Heart left ventricle (tissue), 13 donors: ENCODE measurements at regions not wholly inside any gene's neighbourhood (a gene's known extent, or its start where the extent isn't known, plus 50 kb on each side); places are given as distances from the start of the nearest gene placed in this dataset.

Source experiments
- POLR2A ChIP-seq, 2 donors: fragments of 450-650 bp; IDR thresholded peaks; one replicate each; pipeline ENCODE4 v1.6.1; 2017; ENCODE audit warnings: antibody characterized with exemption in 2 of 2, mild to moderate bottlenecking in 2 of 2, moderate library complexity in 2 of 2
- TF ChIP-seq, protein P1 (sequence below), 12 donors: fragments of 200-600 bp; sonication (generic) in 4 of 12; IDR thresholded peaks; one replicate each; pipeline versions ENCODE4 v1.5.0 to v1.8.0; 2018 to 2022; ENCODE audit warnings: antibody characterized with exemption in 12 of 12, mild to moderate bottlenecking in 5 of 12
- donor health status: ischemic (EF 13 %, LVEDD 7.1; RV severe dilation, severe dysfunction).
- donor health status: DM: no; HTN: yes; CAD: no.
- donor health status: DM: no; HTN: no; CAD: no.
- donor health status: ischemic (EF 25% LVEDD 6.9; RV normal size, moderate dysfunction).
- donor health status: ischemic (EF 25% LVEDD 5.7; RV mildly dilated, moderate dysfunction).
- donor health status: ischemic (EF 35%, LVEDD 5.7; RV mildly dilated, moderate dysfunction).
- donor health status: nonischemic (EF 11% LVEDD 7.7; RV severe dilation, severe dysfunction).
- donor health status: DM: yes; HTN: yes; CAD: no.
- donor health status: PGD.
- donor health status: ischemic (EF 29% LVEDD 5.4; RV normal size, mild dysfunction).
- donor health status: nonischemic (EF 23%, LVEDD 6.1; RV moderate dilation, normal function).

DNA sequence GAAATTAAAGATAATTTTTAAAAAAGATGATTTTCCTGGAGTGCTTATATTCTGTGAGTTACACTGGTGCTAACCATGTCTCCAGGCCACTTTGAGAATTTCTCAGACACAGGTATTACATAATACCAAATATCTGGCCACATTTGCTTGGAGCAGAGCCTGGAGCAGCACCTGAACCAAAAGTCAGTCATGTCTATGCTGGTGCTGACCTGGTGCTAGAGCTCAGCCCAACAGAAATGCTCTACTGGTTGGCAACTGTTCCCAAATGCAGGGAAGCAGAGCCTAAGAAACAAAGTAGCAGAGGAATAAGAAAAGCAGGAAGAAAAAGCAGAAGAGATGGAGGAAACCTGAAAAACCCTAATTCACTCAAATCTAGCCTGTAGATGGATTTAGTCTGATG lies 135.7 kb upstream of the SLC7A14 start:
- no peak for TF ChIP-seq POLR2A (IDR thresholded peaks at IDR 0.05)
- TF ChIP-seq, protein P1, sequence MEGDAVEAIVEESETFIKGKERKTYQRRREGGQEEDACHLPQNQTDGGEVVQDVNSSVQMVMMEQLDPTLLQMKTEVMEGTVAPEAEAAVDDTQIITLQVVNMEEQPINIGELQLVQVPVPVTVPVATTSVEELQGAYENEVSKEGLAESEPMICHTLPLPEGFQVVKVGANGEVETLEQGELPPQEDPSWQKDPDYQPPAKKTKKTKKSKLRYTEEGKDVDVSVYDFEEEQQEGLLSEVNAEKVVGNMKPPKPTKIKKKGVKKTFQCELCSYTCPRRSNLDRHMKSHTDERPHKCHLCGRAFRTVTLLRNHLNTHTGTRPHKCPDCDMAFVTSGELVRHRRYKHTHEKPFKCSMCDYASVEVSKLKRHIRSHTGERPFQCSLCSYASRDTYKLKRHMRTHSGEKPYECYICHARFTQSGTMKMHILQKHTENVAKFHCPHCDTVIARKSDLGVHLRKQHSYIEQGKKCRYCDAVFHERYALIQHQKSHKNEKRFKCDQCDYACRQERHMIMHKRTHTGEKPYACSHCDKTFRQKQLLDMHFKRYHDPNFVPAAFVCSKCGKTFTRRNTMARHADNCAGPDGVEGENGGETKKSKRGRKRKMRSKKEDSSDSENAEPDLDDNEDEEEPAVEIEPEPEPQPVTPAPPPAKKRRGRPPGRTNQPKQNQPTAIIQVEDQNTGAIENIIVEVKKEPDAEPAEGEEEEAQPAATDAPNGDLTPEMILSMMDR (IDR thresholded peaks at IDR 0.05) = no peak
